ENCODE measurements at regions not wholly inside any gene's neighbourhood (a gene's known extent, or its start where the extent isn't known, plus 50 kb on each side); places are given as distances from the start of the nearest gene placed in this dataset.

GRCh38 chr7:131194070-131194865 is 133.4 kb upstream of the MKLN1 start:
- H3K36me3 ChIP-seq (ENCODE audit: control insufficient read depth in 2 of 2, insufficient read depth in 1 of 2, low read length in 2 of 2), result no peaks in the 10 kb centered on the region
- CTCF ChIA-PET, result no interaction called here
- no peak overlapping the region for H3K4me3 ChIP-seq (ENCODE audit: low read depth, low read length)
- H3K9me3 ChIP-seq (ENCODE audit: control insufficient read depth, insufficient read depth, low read depth, low read length), result no peaks in the 10 kb centered on the region
- POLR2A ChIA-PET, result no interaction called here
- H3K4me1 ChIP-seq (ENCODE audit: control insufficient read depth, insufficient read depth, low read length), result no peaks in the 10 kb centered on the region
- no peak for TF ChIP-seq ZNF600 (tag by site-specific recombination; IDR thresholded peaks at IDR 0.05)
- TF ChIP-seq, protein P1, sequence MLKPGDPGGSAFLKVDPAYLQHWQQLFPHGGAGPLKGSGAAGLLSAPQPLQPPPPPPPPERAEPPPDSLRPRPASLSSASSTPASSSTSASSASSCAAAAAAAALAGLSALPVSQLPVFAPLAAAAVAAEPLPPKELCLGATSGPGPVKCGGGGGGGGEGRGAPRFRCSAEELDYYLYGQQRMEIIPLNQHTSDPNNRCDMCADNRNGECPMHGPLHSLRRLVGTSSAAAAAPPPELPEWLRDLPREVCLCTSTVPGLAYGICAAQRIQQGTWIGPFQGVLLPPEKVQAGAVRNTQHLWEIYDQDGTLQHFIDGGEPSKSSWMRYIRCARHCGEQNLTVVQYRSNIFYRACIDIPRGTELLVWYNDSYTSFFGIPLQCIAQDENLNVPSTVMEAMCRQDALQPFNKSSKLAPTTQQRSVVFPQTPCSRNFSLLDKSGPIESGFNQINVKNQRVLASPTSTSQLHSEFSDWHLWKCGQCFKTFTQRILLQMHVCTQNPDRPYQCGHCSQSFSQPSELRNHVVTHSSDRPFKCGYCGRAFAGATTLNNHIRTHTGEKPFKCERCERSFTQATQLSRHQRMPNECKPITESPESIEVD (tag by site-specific recombination; IDR thresholded peaks at IDR 0.05), result no peak
- no peak for TF ChIP-seq ZNF121 (tag by site-specific recombination; IDR thresholded peaks at IDR 0.05)
- TF ChIP-seq REPIN1 (tag by site-specific recombination; IDR thresholded peaks at IDR 0.05; ENCODE audit: low read depth), result no peak
- TF ChIP-seq, protein P2, sequence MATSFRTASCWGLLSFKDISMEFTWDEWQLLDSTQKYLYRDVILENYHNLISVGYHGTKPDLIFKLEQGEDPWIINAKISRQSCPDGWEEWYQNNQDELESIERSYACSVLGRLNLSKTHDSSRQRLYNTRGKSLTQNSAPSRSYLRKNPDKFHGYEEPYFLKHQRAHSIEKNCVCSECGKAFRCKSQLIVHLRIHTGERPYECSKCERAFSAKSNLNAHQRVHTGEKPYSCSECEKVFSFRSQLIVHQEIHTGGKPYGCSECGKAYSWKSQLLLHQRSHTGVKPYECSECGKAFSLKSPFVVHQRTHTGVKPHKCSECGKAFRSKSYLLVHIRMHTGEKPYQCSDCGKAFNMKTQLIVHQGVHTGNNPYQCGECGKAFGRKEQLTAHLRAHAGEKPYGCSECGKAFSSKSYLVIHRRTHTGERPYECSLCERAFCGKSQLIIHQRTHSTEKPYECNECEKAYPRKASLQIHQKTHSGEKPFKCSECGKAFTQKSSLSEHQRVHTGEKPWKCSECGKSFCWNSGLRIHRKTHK (tag by site-specific recombination; IDR thresholded peaks at IDR 0.05), result no peak
- TF ChIP-seq, protein P3, sequence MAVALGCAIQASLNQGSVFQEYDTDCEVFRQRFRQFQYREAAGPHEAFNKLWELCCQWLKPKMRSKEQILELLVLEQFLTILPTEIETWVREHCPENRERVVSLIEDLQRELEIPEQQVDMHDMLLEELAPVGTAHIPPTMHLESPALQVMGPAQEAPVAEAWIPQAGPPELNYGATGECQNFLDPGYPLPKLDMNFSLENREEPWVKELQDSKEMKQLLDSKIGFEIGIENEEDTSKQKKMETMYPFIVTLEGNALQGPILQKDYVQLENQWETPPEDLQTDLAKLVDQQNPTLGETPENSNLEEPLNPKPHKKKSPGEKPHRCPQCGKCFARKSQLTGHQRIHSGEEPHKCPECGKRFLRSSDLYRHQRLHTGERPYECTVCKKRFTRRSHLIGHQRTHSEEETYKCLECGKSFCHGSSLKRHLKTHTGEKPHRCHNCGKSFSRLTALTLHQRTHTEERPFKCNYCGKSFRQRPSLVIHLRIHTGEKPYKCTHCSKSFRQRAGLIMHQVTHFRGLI (tag by site-specific recombination; IDR thresholded peaks at IDR 0.05), result no peak
- no peak for TF ChIP-seq ZNF311 (tag by site-specific recombination; IDR thresholded peaks at IDR 0.05; ENCODE audit: borderline replicate concordance)
- no peak for TF ChIP-seq OVOL3 (tag by site-specific recombination; IDR thresholded peaks at IDR 0.05)
- no peak for TF ChIP-seq PBX3 (CRISPR knock-in tag; IDR thresholded peaks at IDR 0.05)
- no peak for TF ChIP-seq ZNF10 (tag by site-specific recombination; IDR thresholded peaks at IDR 0.05)
- TF ChIP-seq, protein P4, sequence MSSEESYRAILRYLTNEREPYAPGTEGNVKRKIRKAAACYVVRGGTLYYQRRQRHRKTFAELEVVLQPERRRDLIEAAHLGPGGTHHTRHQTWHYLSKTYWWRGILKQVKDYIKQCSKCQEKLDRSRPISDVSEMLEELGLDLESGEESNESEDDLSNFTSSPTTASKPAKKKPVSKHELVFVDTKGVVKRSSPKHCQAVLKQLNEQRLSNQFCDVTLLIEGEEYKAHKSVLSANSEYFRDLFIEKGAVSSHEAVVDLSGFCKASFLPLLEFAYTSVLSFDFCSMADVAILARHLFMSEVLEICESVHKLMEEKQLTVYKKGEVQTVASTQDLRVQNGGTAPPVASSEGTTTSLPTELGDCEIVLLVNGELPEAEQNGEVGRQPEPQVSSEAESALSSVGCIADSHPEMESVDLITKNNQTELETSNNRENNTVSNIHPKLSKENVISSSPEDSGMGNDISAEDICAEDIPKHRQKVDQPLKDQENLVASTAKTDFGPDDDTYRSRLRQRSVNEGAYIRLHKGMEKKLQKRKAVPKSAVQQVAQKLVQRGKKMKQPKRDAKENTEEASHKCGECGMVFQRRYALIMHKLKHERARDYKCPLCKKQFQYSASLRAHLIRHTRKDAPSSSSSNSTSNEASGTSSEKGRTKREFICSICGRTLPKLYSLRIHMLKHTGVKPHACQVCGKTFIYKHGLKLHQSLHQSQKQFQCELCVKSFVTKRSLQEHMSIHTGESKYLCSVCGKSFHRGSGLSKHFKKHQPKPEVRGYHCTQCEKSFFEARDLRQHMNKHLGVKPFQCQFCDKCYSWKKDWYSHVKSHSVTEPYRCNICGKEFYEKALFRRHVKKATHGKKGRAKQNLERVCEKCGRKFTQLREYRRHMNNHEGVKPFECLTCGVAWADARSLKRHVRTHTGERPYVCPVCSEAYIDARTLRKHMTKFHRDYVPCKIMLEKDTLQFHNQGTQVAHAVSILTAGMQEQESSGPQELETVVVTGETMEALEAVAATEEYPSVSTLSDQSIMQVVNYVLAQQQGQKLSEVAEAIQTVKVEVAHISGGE (tag by site-specific recombination; conservative IDR thresholded peaks at IDR 0.05; ENCODE audit: low read depth), result no peak
- no peak overlapping the region for H3K27ac ChIP-seq (ENCODE audit: extremely low read depth, low read depth, low read length)

GRCh38 chr7:131196803-131197202 is 130.9 kb upstream of the MKLN1 start:
- Histone ChIP-seq H3K27ac (ENCODE audit: extremely low read depth, low read depth, low read length) (no peak overlapping the region), H3K36me3 (ENCODE audit: control insufficient read depth in 2 of 2, insufficient read depth in 1 of 2, low read length in 2 of 2) (no peaks in the 10 kb centered on the region), H3K4me3 (ENCODE audit: low read depth, low read length) (no peak overlapping the region), H3K4me1 (ENCODE audit: control insufficient read depth, insufficient read depth, low read length) (no peaks in the 10 kb centered on the region), H3K9me3 (ENCODE audit: control insufficient read depth, insufficient read depth, low read depth, low read length) (no peaks in the 10 kb centered on the region)
- CTCF ChIA-PET, result no interaction called here
- TF ChIP-seq ZFP69B (tag by site-specific recombination; IDR thresholded peaks at IDR 0.05), result no peak
- TF ChIP-seq, protein P5, sequence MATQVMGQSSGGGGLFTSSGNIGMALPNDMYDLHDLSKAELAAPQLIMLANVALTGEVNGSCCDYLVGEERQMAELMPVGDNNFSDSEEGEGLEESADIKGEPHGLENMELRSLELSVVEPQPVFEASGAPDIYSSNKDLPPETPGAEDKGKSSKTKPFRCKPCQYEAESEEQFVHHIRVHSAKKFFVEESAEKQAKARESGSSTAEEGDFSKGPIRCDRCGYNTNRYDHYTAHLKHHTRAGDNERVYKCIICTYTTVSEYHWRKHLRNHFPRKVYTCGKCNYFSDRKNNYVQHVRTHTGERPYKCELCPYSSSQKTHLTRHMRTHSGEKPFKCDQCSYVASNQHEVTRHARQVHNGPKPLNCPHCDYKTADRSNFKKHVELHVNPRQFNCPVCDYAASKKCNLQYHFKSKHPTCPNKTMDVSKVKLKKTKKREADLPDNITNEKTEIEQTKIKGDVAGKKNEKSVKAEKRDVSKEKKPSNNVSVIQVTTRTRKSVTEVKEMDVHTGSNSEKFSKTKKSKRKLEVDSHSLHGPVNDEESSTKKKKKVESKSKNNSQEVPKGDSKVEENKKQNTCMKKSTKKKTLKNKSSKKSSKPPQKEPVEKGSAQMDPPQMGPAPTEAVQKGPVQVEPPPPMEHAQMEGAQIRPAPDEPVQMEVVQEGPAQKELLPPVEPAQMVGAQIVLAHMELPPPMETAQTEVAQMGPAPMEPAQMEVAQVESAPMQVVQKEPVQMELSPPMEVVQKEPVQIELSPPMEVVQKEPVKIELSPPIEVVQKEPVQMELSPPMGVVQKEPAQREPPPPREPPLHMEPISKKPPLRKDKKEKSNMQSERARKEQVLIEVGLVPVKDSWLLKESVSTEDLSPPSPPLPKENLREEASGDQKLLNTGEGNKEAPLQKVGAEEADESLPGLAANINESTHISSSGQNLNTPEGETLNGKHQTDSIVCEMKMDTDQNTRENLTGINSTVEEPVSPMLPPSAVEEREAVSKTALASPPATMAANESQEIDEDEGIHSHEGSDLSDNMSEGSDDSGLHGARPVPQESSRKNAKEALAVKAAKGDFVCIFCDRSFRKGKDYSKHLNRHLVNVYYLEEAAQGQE (tag by site-specific recombination; IDR thresholded peaks at IDR 0.05), result peak; percentile 95
- POLR2A ChIA-PET, result no interaction called here

All from HEK293 (cell line).